ENCODE measurements at regions not wholly inside any gene's neighbourhood (a gene's known extent, or its start where the extent isn't known, plus 50 kb on each side); places are given as distances from the start of the nearest gene placed in this dataset.
"Not testable (repeated sequence)": the region's sequence is repeated elsewhere in the genome, so short reads cannot be mapped to it uniquely, and the experiment has no call there.

- H3K9me3 ChIP-seq (ENCODE audit: control insufficient read depth, insufficient read depth, low read length); DNase-seq (ENCODE audit: low read depth in 4 of 6, low spot score in 6 of 6); H3K36me3 ChIP-seq (ENCODE audit: control insufficient read depth, insufficient read depth, low read length); H3K4me3 ChIP-seq (ENCODE audit: low read depth, low read length); H3K27ac ChIP-seq (ENCODE audit: low read depth, low read length); H3K27me3 ChIP-seq (ENCODE audit: control insufficient read depth, insufficient read depth, low read length); H3K4me1 ChIP-seq (ENCODE audit: control insufficient read depth, insufficient read depth, low read length): not testable (repeated sequence)
- WGBS (ENCODE audit: insufficient coverage), result no CpG with 5 or more reads among the region's 1 CpG
These were observed 234.6 kb upstream of the PRSS1 start for GRCh38 chr7:142514716-142515115.

GRCh38 chr7:142513178-142513955 lies 235.9 kb upstream of the PRSS1 start:
- no peak for DNase-seq (ENCODE audit: low read depth in 4 of 6, low spot score in 6 of 6)
- no peak overlapping the region for H3K27ac ChIP-seq (ENCODE audit: low read depth, low read length)
- H3K9me3 ChIP-seq (ENCODE audit: control insufficient read depth, insufficient read depth, low read length), result no peaks in the 10 kb centered on the region
- 64% methylated on average over 3 of the region's 5 CpGs for WGBS (ENCODE audit: insufficient coverage)
- H3K27me3 ChIP-seq (ENCODE audit: control insufficient read depth, insufficient read depth, low read length), result no peaks in the 10 kb centered on the region
- no peaks in the 10 kb centered on the region for H3K36me3 ChIP-seq (ENCODE audit: control insufficient read depth, insufficient read depth, low read length)
- no peak overlapping the region for H3K4me3 ChIP-seq (ENCODE audit: low read depth, low read length)
- no peaks in the 10 kb centered on the region for H3K4me1 ChIP-seq (ENCODE audit: control insufficient read depth, insufficient read depth, low read length)

- Histone ChIP-seq H3K4me3 (ENCODE audit: low read depth, low read length) (no peak overlapping the region), H3K36me3 (ENCODE audit: control insufficient read depth, insufficient read depth, low read length) (no peaks in the 10 kb centered on the region), H3K4me1 (ENCODE audit: control insufficient read depth, insufficient read depth, low read length) (peaks cover 8% of the 10 kb centered on the region), H3K27ac (ENCODE audit: low read depth, low read length) (no peak overlapping the region), H3K27me3 (ENCODE audit: control insufficient read depth, insufficient read depth, low read length) (no peaks in the 10 kb centered on the region), H3K9me3 (ENCODE audit: control insufficient read depth, insufficient read depth, low read length) (no peaks in the 10 kb centered on the region)
- 90% methylated on average over 4 of the region's 7 CpGs for WGBS (ENCODE audit: insufficient coverage)
- DNase-seq (ENCODE audit: low read depth in 4 of 6, low spot score in 6 of 6), result no peak
These were observed 237.5 kb upstream of the PRSS1 start for GRCh38 chr7:142511801-142512200.

- Histone ChIP-seq H3K36me3 (ENCODE audit: control insufficient read depth, insufficient read depth, low read length) (no peaks in the 10 kb centered on the region), H3K9me3 (ENCODE audit: control insufficient read depth, insufficient read depth, low read length) (no peaks in the 10 kb centered on the region), H3K27me3 (ENCODE audit: control insufficient read depth, insufficient read depth, low read length) (no peaks in the 10 kb centered on the region), H3K4me3 (ENCODE audit: low read depth, low read length) (no peak overlapping the region), H3K27ac (ENCODE audit: low read depth, low read length) (no peak overlapping the region), H3K4me1 (ENCODE audit: control insufficient read depth, insufficient read depth, low read length) (peaks cover 8% of the 10 kb centered on the region)
- DNase-seq (ENCODE audit: low read depth in 4 of 6, low spot score in 6 of 6), result no peak
- WGBS (ENCODE audit: insufficient coverage), result 8% methylated on average over 2 of the region's 3 CpGs
These were observed 237.9 kb upstream of the PRSS1 start for GRCh38 chr7:142511374-142511773.

- 56% methylated on average over 3 of the region's 3 CpGs for WGBS (ENCODE audit: insufficient coverage)
- H3K36me3 ChIP-seq (ENCODE audit: control insufficient read depth, insufficient read depth, low read length); H3K27ac ChIP-seq (ENCODE audit: low read depth, low read length); H3K9me3 ChIP-seq (ENCODE audit: control insufficient read depth, insufficient read depth, low read length); H3K4me3 ChIP-seq (ENCODE audit: low read depth, low read length); H3K4me1 ChIP-seq (ENCODE audit: control insufficient read depth, insufficient read depth, low read length); DNase-seq (ENCODE audit: low read depth in 4 of 6, low spot score in 6 of 6); H3K27me3 ChIP-seq (ENCODE audit: control insufficient read depth, insufficient read depth, low read length): not testable (repeated sequence)
These were observed 240.0 kb upstream of the PRSS1 start for GRCh38 chr7:142509235-142509634.

- H3K36me3 ChIP-seq (ENCODE audit: control insufficient read depth, insufficient read depth, low read length), result no peaks in the 10 kb centered on the region
- no peak overlapping the region for H3K4me3 ChIP-seq (ENCODE audit: low read depth, low read length)
- H3K4me1 ChIP-seq (ENCODE audit: control insufficient read depth, insufficient read depth, low read length), result peaks cover 8% of the 10 kb centered on the region
- H3K27me3 ChIP-seq (ENCODE audit: control insufficient read depth, insufficient read depth, low read length), result no peaks in the 10 kb centered on the region
- no peak overlapping the region for H3K27ac ChIP-seq (ENCODE audit: low read depth, low read length)
- H3K9me3 ChIP-seq (ENCODE audit: control insufficient read depth, insufficient read depth, low read length), result no peaks in the 10 kb centered on the region
- WGBS (ENCODE audit: insufficient coverage), result 89% methylated on average over 3 of the region's 4 CpGs
- no peak for DNase-seq (ENCODE audit: low read depth in 4 of 6, low spot score in 6 of 6)
These were observed 241.0 kb upstream of the PRSS1 start for GRCh38 chr7:142508251-142508650.

- no peaks in the 10 kb centered on the region for H3K9me3 ChIP-seq (ENCODE audit: control insufficient read depth, insufficient read depth, low read length)
- H3K36me3 ChIP-seq (ENCODE audit: control insufficient read depth, insufficient read depth, low read length), result no peaks in the 10 kb centered on the region
- no peaks in the 10 kb centered on the region for H3K27me3 ChIP-seq (ENCODE audit: control insufficient read depth, insufficient read depth, low read length)
- H3K27ac ChIP-seq (ENCODE audit: low read depth, low read length), result no peak overlapping the region
- 86% methylated on average over 5 of the region's 5 CpGs for WGBS (ENCODE audit: insufficient coverage)
- DNase-seq (ENCODE audit: low read depth in 4 of 6, low spot score in 6 of 6), result no peak
- no peak overlapping the region for H3K4me3 ChIP-seq (ENCODE audit: low read depth, low read length)
- H3K4me1 ChIP-seq (ENCODE audit: control insufficient read depth, insufficient read depth, low read length), result peaks cover 8% of the 10 kb centered on the region
These were observed 241.5 kb upstream of the PRSS1 start for GRCh38 chr7:142507799-142508198.

- H3K4me3 ChIP-seq (ENCODE audit: low read depth, low read length); H3K27me3 ChIP-seq (ENCODE audit: control insufficient read depth, insufficient read depth, low read length); H3K27ac ChIP-seq (ENCODE audit: low read depth, low read length); H3K9me3 ChIP-seq (ENCODE audit: control insufficient read depth, insufficient read depth, low read length); DNase-seq (ENCODE audit: low read depth in 4 of 6, low spot score in 6 of 6); H3K36me3 ChIP-seq (ENCODE audit: control insufficient read depth, insufficient read depth, low read length); H3K4me1 ChIP-seq (ENCODE audit: control insufficient read depth, insufficient read depth, low read length): not testable (repeated sequence)
- WGBS (ENCODE audit: insufficient coverage), result 87% methylated on average over 5 of the region's 5 CpGs
These were observed 242.2 kb upstream of the PRSS1 start for GRCh38 chr7:142507066-142507465.

GRCh38 chr7:142506601-142507000 lies 242.7 kb upstream of the PRSS1 start:
- DNase-seq (ENCODE audit: low read depth in 4 of 6, low spot score in 6 of 6), result peak in 1 of 6 donors; percentile 27
- no peaks in the 10 kb centered on the region for H3K27me3 ChIP-seq (ENCODE audit: control insufficient read depth, insufficient read depth, low read length)
- H3K4me3 ChIP-seq (ENCODE audit: low read depth, low read length), result no peak overlapping the region
- peaks cover 8% of the 10 kb centered on the region for H3K4me1 ChIP-seq (ENCODE audit: control insufficient read depth, insufficient read depth, low read length)
- no peaks in the 10 kb centered on the region for H3K9me3 ChIP-seq (ENCODE audit: control insufficient read depth, insufficient read depth, low read length)
- H3K27ac ChIP-seq (ENCODE audit: low read depth, low read length), result no peak overlapping the region
- H3K36me3 ChIP-seq (ENCODE audit: control insufficient read depth, insufficient read depth, low read length), result no peaks in the 10 kb centered on the region
- 85% methylated on average over 3 of the region's 3 CpGs for WGBS (ENCODE audit: insufficient coverage)

GRCh38 chr7:142503949-142504348 lies 245.3 kb upstream of the PRSS1 start:
- not testable (repeated sequence) for H3K4me1 ChIP-seq (ENCODE audit: control insufficient read depth, insufficient read depth, low read length); H3K4me3 ChIP-seq (ENCODE audit: low read depth, low read length); H3K36me3 ChIP-seq (ENCODE audit: control insufficient read depth, insufficient read depth, low read length); H3K9me3 ChIP-seq (ENCODE audit: control insufficient read depth, insufficient read depth, low read length); H3K27ac ChIP-seq (ENCODE audit: low read depth, low read length); DNase-seq (ENCODE audit: low read depth in 4 of 6, low spot score in 6 of 6); H3K27me3 ChIP-seq (ENCODE audit: control insufficient read depth, insufficient read depth, low read length)
- no CpG with 5 or more reads among the region's 8 CpGs for WGBS (ENCODE audit: insufficient coverage)

All from spinal cord (tissue), 9 donors.